SK-N-SH (cell line): ENCODE measurements at regions not wholly inside any gene's neighbourhood (a gene's known extent, or its start where the extent isn't known, plus 50 kb on each side); places are given as distances from the start of the nearest gene placed in this dataset.

Experiments
- CTCF ChIA-PET: fragments of 300-600, 350-600 bp; formaldehyde crosslinking; extraction: SDS; loops from one replicate; lab custom pipeline; 2021; lab: Yijun Ruan, JAX
- POLR2A ChIA-PET: fragments of 350-600 bp; sonication (Branson Sonifier 250); formaldehyde crosslinking; extraction: SDS; loops from one replicate; lab custom pipeline; 2020; ENCODE audit warnings: antibody characterized with exemption, inconsistent platforms; lab: Yijun Ruan, JAX
- DNase-seq: peaks from one replicate; pipeline ENCODE4 v3.0.0; 2012
- H2AFZ ChIP-seq: fragments of 200-600 bp; sonication (generic); 2 replicates; pipeline ENCODE4 v1.8.1; 2016; ENCODE audit warnings: antibody characterized with exemption, mild to moderate bottlenecking, low read depth
- H3F3A ChIP-seq: fragments of 200-600 bp; sonication (generic); replicated peaks from 2 replicates; pipeline ENCODE3; 2016; ENCODE audit warnings: antibody characterized with exemption, mild to moderate bottlenecking; ENCODE audit not compliant: insufficient read depth
- H3K27ac ChIP-seq, 2 experiments: fragments of 200-500 bp in 1 of 2; fragments of 200-600 bp in 1 of 2; sonication (Bioruptor generic) in 1 of 2; sonication (generic), shearing (Covaris generic) in 1 of 2; 2 replicates each; pipeline versions ENCODE4 v1.5.1 to v1.6.1; 2014 to 2016; ENCODE audit warnings: low read depth in 2 of 2, inconsistent platforms in 1 of 2, low read length in 1 of 2, mild to moderate bottlenecking in 1 of 2, mixed read lengths in 1 of 2
- H3K27me3 ChIP-seq: fragments of 200-600 bp; sonication (generic), shearing (Covaris generic); 2 replicates; pipeline ENCODE4 v1.6.1; 2016; ENCODE audit warnings: mixed run types; ENCODE audit not compliant: insufficient read depth
- H3K36me3 ChIP-seq, 2 experiments: fragments of 200-500 bp in 1 of 2; fragments of 200-600 bp in 1 of 2; sonication (Bioruptor generic) in 1 of 2; sonication (generic) in 1 of 2; replicated peaks in 1 of 2; 2 replicates each; pipeline versions ENCODE3 to v1.5.1; 2014 to 2016; ENCODE audit warnings: low read length in 1 of 2, mild to moderate bottlenecking in 1 of 2; ENCODE audit not compliant: insufficient read depth in 2 of 2, control insufficient read depth in 1 of 2
- H3K4me1 ChIP-seq, 2 experiments: fragments of 200-500 bp in 1 of 2; fragments of 200-600 bp in 1 of 2; sonication (Bioruptor generic) in 1 of 2; sonication (generic), shearing (Covaris generic) in 1 of 2; 2 replicates each; pipeline versions ENCODE4 v1.5.1 to v1.6.1; 2014 to 2016; ENCODE audit warnings: low read depth in 1 of 2, low read length in 1 of 2, mixed run types in 1 of 2; ENCODE audit not compliant: insufficient read depth in 2 of 2, control insufficient read depth in 1 of 2
- H3K4me2 ChIP-seq: fragments of 200-600 bp; sonication (generic), shearing (Covaris generic); 2 replicates; pipeline ENCODE4 v1.6.1; 2017; ENCODE audit warnings: mixed run types
- H3K4me3 ChIP-seq, 2 experiments: fragments of 200-500 bp in 1 of 2; fragments of 200-600 bp in 1 of 2; sonication (Bioruptor generic) in 1 of 2; sonication (generic), shearing (Covaris generic) in 1 of 2; 2 replicates each; pipeline versions ENCODE4 v1.5.1 to v1.8.1; 2014 to 2016; ENCODE audit warnings: low read depth in 2 of 2, inconsistent platforms in 1 of 2, low read length in 1 of 2, mild to moderate bottlenecking in 1 of 2, mixed read lengths in 1 of 2, moderate library complexity in 1 of 2
- H3K79me2 ChIP-seq: fragments of 200-600 bp; sonication (generic); 2 replicates; pipeline ENCODE4 v1.8.1; 2017; ENCODE audit warnings: mild to moderate bottlenecking; ENCODE audit not compliant: insufficient read depth
- H3K9ac ChIP-seq: fragments of 200-600 bp; sonication (generic); 2 replicates; pipeline ENCODE4 v1.6.1; 2017; ENCODE audit warnings: mixed run types
- H3K9me2 ChIP-seq: fragments of 200-600 bp; sonication (generic); 2 replicates; pipeline ENCODE4 v1.6.1; 2017; ENCODE audit warnings: mixed run types
- H3K9me3 ChIP-seq: fragments of 200-600 bp; sonication (generic); 2 replicates; pipeline ENCODE4 v1.6.1; 2017; ENCODE audit warnings: mixed run types, mild to moderate bottlenecking, moderate library complexity
- H4K20me1 ChIP-seq: fragments of 200-600 bp; sonication (generic); 2 replicates; pipeline ENCODE4 v1.6.1; 2017; ENCODE audit warnings: mild to moderate bottlenecking, mixed run types; ENCODE audit not compliant: insufficient read depth
- CHD2 ChIP-seq: fragments of 150-350 bp; IDR thresholded peaks from 2 replicates; pipeline ENCODE4 v1.6.1; 2018; ENCODE audit warnings: low read length; ENCODE audit not compliant: partially characterized antibody
- EP300 ChIP-seq, 2 experiments: IDR thresholded peaks; 2 replicates each; pipeline versions ENCODE4 v1.4.0 to v1.6.1; 2012; ENCODE audit warnings: borderline replicate concordance in 1 of 2, low read depth in 1 of 2, low read length in 1 of 2
- EZH2phosphoT487 ChIP-seq: fragments of 200-600 bp; sonication (generic); IDR thresholded peaks from 2 replicates; pipeline ENCODE4 v1.6.1; 2017; ENCODE audit warnings: low read depth, mixed run types, mild to moderate bottlenecking, antibody characterized with exemption, moderate library complexity, borderline replicate concordance
- FOXJ3 ChIP-seq: sonication (generic); formaldehyde crosslinking; IDR thresholded peaks from 2 replicates; pipeline ENCODE4 v1.5.1; 2020; ENCODE audit warnings: mild to moderate bottlenecking, missing genetic modification reagents
- FOXM1 ChIP-seq: IDR thresholded peaks from 2 replicates; pipeline ENCODE4 v1.4.0; 2012; ENCODE audit warnings: low read depth, mild to moderate bottlenecking
- JUND ChIP-seq: IDR thresholded peaks from 2 replicates; pipeline ENCODE4 v1.4.0; 2012
- MAX ChIP-seq: IDR thresholded peaks from 2 replicates; pipeline ENCODE4 v1.4.0; 2012; ENCODE audit warnings: low read depth
- MXI1 ChIP-seq: IDR thresholded peaks from 2 replicates; pipeline ENCODE4 v1.6.1; 2012; ENCODE audit warnings: mild to moderate bottlenecking, low read depth, low read length, improper control_type of control experiment
- NRF1 ChIP-seq: IDR thresholded peaks from 2 replicates; pipeline ENCODE4 v1.6.1; 2012; ENCODE audit warnings: low read depth, mild to moderate bottlenecking, low read length
- RCOR1 ChIP-seq: fragments of 150-350 bp; IDR thresholded peaks from 2 replicates; pipeline ENCODE4 v1.6.1; 2017; ENCODE audit warnings: antibody characterized with exemption, low read length
- SIN3A ChIP-seq: IDR thresholded peaks from 2 replicates; pipeline ENCODE4 v1.6.1; 2012; ENCODE audit warnings: low read depth, mild to moderate bottlenecking, low read length, moderate library complexity, borderline replicate concordance
- SMC3 ChIP-seq: IDR thresholded peaks from 2 replicates; pipeline ENCODE4 v1.6.1; 2012; ENCODE audit warnings: low read depth, low read length, improper control_type of control experiment
- TAF1 ChIP-seq: IDR thresholded peaks from 2 replicates; pipeline ENCODE4 v1.6.1; 2012; ENCODE audit warnings: low read depth, mild to moderate bottlenecking, low read length, moderate library complexity, borderline replicate concordance
- WGBS: methylation state at CpG from one replicate; pipeline ENCODE4 v1.1.6; 2017; ENCODE audit warnings: low lambda C conversion rate; 5-methylcytosine and 5-hydroxymethylcytosine counted together
- TF ChIP-seq, protein P1 (sequence below): IDR thresholded peaks from 2 replicates; pipeline ENCODE4 v1.6.1; 2012; ENCODE audit warnings: mild to moderate bottlenecking, low read depth, low read length, moderate library complexity
- TF ChIP-seq, protein P2 (sequence below): IDR thresholded peaks from 2 replicates; pipeline ENCODE4 v1.4.0; 2012; ENCODE audit warnings: low read depth, borderline replicate concordance
- TF ChIP-seq, protein P3 (sequence below): IDR thresholded peaks from 2 replicates; pipeline ENCODE4 v1.4.0; 2012; ENCODE audit warnings: low read depth, borderline replicate concordance
- TF ChIP-seq, protein P4 (sequence below): fragments of 200-600 bp; sonication (generic); IDR thresholded peaks from 2 replicates; pipeline ENCODE4 v1.6.1; 2017; ENCODE audit warnings: antibody characterized with exemption, mild to moderate bottlenecking, moderate library complexity

DNA sequence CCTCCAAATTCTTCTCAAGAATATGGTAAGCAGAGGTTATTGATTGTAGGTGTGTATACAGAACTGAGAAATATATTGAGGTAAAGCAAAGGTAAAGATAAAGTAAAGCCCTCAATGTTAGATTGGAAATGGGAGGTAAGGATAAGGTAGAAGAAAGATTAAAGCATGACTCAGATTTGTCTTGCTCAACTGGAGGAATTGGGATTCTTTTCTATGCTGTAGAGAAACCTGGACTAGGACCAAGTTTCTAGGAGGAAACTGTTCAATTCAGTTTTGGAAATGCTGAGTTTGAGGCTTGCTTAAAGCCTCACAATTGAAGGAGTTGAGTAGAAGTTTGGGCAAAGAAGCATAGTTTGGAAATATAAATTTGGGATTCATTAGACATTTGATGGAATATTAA, 634.0 kb upstream of the PTCHD4 start (continued):
- TF ChIP-seq, protein P1, sequence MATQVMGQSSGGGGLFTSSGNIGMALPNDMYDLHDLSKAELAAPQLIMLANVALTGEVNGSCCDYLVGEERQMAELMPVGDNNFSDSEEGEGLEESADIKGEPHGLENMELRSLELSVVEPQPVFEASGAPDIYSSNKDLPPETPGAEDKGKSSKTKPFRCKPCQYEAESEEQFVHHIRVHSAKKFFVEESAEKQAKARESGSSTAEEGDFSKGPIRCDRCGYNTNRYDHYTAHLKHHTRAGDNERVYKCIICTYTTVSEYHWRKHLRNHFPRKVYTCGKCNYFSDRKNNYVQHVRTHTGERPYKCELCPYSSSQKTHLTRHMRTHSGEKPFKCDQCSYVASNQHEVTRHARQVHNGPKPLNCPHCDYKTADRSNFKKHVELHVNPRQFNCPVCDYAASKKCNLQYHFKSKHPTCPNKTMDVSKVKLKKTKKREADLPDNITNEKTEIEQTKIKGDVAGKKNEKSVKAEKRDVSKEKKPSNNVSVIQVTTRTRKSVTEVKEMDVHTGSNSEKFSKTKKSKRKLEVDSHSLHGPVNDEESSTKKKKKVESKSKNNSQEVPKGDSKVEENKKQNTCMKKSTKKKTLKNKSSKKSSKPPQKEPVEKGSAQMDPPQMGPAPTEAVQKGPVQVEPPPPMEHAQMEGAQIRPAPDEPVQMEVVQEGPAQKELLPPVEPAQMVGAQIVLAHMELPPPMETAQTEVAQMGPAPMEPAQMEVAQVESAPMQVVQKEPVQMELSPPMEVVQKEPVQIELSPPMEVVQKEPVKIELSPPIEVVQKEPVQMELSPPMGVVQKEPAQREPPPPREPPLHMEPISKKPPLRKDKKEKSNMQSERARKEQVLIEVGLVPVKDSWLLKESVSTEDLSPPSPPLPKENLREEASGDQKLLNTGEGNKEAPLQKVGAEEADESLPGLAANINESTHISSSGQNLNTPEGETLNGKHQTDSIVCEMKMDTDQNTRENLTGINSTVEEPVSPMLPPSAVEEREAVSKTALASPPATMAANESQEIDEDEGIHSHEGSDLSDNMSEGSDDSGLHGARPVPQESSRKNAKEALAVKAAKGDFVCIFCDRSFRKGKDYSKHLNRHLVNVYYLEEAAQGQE, result no peak
- no peak for TF ChIP-seq NRF1
- TF ChIP-seq, protein P2, sequence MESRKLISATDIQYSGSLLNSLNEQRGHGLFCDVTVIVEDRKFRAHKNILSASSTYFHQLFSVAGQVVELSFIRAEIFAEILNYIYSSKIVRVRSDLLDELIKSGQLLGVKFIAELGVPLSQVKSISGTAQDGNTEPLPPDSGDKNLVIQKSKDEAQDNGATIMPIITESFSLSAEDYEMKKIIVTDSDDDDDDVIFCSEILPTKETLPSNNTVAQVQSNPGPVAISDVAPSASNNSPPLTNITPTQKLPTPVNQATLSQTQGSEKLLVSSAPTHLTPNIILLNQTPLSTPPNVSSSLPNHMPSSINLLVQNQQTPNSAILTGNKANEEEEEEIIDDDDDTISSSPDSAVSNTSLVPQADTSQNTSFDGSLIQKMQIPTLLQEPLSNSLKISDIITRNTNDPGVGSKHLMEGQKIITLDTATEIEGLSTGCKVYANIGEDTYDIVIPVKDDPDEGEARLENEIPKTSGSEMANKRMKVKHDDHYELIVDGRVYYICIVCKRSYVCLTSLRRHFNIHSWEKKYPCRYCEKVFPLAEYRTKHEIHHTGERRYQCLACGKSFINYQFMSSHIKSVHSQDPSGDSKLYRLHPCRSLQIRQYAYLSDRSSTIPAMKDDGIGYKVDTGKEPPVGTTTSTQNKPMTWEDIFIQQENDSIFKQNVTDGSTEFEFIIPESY, result no peak
- TF ChIP-seq RCOR1, result no peak
- no peak for TF ChIP-seq SIN3A
- no peak for TF ChIP-seq JUND
- TF ChIP-seq, protein P3, sequence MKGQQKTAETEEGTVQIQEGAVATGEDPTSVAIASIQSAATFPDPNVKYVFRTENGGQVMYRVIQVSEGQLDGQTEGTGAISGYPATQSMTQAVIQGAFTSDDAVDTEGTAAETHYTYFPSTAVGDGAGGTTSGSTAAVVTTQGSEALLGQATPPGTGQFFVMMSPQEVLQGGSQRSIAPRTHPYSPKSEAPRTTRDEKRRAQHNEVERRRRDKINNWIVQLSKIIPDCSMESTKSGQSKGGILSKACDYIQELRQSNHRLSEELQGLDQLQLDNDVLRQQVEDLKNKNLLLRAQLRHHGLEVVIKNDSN, result no peak
- no peak for TF ChIP-seq SMC3
- no peak for TF ChIP-seq CHD2
- no peak for TF ChIP-seq MAX
- no peak for TF ChIP-seq FOXM1
- TF ChIP-seq TAF1, result no peak

DNA sequence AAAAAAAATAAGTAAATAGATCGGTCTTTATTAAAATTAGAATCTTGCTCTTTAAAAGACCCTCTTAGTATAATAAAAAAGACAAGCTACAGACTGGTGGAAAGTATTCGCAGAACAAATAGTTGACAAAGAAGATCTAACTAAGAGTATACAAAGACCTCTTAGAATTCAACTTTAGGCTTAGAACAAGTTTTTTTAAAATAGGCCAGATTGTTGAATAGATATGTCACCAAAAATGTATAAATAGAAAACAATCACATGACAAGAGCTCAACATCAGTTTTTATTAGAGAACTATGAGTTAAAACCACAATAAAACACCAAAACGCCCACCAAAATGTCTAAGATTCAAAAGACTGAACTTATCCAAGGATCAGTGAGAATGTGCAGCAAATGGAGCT, 632.7 kb upstream of the PTCHD4 start:
- H3K9me3 ChIP-seq, result no peaks in the 10 kb centered on the region
- CTCF ChIA-PET, result no interaction called here
- DNase-seq, result no peak
- POLR2A ChIA-PET, result no interaction called here
- no peaks in the 10 kb centered on the region for H3K79me2 ChIP-seq
- no peak overlapping the region for H3K4me2 ChIP-seq
- H3K27me3 ChIP-seq, result no peaks in the 10 kb centered on the region
- H3K36me3 ChIP-seq, result no peaks in the 10 kb centered on the region
- H2AFZ ChIP-seq, result no peak overlapping the region
- H3K4me1 ChIP-seq, result no peaks in the 10 kb centered on the region
- no peaks in the 10 kb centered on the region for H3K9me2 ChIP-seq
- no peak overlapping the region for H3K4me3 ChIP-seq
- no peaks in the 10 kb centered on the region for H4K20me1 ChIP-seq
- no peak overlapping the region for H3K9ac ChIP-seq
- no peaks in the 10 kb centered on the region for H3F3A ChIP-seq
- H3K27ac ChIP-seq, result no peak overlapping the region
- 20% methylated on average over 3 of the region's 3 CpGs for WGBS
- TF ChIP-seq EZH2phosphoT487 (no peak), FOXJ3 (CRISPR knock-in tag) (no peak), EP300 (IDR thresholded peaks at IDR 0.05; ENCODE audit: borderline replicate concordance in 1 of 2, low read depth in 1 of 2, low read length in 1 of 2) (no peak), MXI1 (no peak), CHD2 (no peak), NRF1 (no peak), FOXM1 (no peak), SMC3 (no peak), SIN3A (no peak), RCOR1 (no peak), MAX (no peak)
- TF ChIP-seq, protein P4, sequence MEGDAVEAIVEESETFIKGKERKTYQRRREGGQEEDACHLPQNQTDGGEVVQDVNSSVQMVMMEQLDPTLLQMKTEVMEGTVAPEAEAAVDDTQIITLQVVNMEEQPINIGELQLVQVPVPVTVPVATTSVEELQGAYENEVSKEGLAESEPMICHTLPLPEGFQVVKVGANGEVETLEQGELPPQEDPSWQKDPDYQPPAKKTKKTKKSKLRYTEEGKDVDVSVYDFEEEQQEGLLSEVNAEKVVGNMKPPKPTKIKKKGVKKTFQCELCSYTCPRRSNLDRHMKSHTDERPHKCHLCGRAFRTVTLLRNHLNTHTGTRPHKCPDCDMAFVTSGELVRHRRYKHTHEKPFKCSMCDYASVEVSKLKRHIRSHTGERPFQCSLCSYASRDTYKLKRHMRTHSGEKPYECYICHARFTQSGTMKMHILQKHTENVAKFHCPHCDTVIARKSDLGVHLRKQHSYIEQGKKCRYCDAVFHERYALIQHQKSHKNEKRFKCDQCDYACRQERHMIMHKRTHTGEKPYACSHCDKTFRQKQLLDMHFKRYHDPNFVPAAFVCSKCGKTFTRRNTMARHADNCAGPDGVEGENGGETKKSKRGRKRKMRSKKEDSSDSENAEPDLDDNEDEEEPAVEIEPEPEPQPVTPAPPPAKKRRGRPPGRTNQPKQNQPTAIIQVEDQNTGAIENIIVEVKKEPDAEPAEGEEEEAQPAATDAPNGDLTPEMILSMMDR, result no peak
- TF ChIP-seq, protein P1, result no peak
